GM21737 (cell line): ENCODE measurements at regions not wholly inside any gene's neighbourhood (a gene's known extent, or its start where the extent isn't known, plus 50 kb on each side); places are given as distances from the start of the nearest gene placed in this dataset.

Experiments
- ATAC-seq: cut with Tn5 transposase; IDR thresholded peaks from one replicate; pipeline ENCODE4 v1.9.1; 2021; ENCODE audit warnings: mild to moderate bottlenecking, moderate library complexity; ENCODE audit not compliant: unreplicated experiment

GRCh38 chr2:129297430-129297829 is 682.0 kb upstream of the RAB6C start:
- no peak for ATAC-seq

- ATAC-seq: no peak
Observed at GRCh38 chr2:129299338-129299737, 680.1 kb upstream of the RAB6C start.

- ATAC-seq: no peak
Observed at GRCh38 chr2:129299756-129300155, 679.7 kb upstream of the RAB6C start.

- no peak for ATAC-seq
Observed at GRCh38 chr2:129300456-129300855, 679.0 kb upstream of the RAB6C start.

- ATAC-seq: no peak
Observed at GRCh38 chr2:129301431-129301913, 678.0 kb upstream of the RAB6C start.

- ATAC-seq: no peak
Observed at GRCh38 chr2:129302106-129302505, 677.4 kb upstream of the RAB6C start.

- no peak for ATAC-seq
Observed at GRCh38 chr2:129302561-129303183, 676.8 kb upstream of the RAB6C start.

GRCh38 chr2:129314120-129314519 is 665.3 kb upstream of the RAB6C start:
- ATAC-seq: no peak

GRCh38 chr2:129318581-129319421 is 660.7 kb upstream of the RAB6C start:
- ATAC-seq: no peak

- ATAC-seq: no peak
Observed at GRCh38 chr2:129319422-129319717, 660.1 kb upstream of the RAB6C start.

GRCh38 chr2:129320288-129320687 is 659.2 kb upstream of the RAB6C start:
- ATAC-seq: no peak

- no peak for ATAC-seq
Observed at GRCh38 chr2:129324349-129324748, 655.1 kb upstream of the RAB6C start.

GRCh38 chr2:129325151-129325550 is 654.3 kb upstream of the RAB6C start:
- no peak for ATAC-seq

- no peak for ATAC-seq
Observed at GRCh38 chr2:129329574-129329973, 649.9 kb upstream of the RAB6C start.

GRCh38 chr2:129330504-129330903 is 649.0 kb upstream of the RAB6C start:
- no peak for ATAC-seq

GRCh38 chr2:129331638-129332037 is 647.8 kb upstream of the RAB6C start:
- ATAC-seq: no peak

GRCh38 chr2:129334128-129334527 is 645.3 kb upstream of the RAB6C start:
- ATAC-seq: no peak

- ATAC-seq: no peak
Observed at GRCh38 chr2:129334696-129335410, 644.6 kb upstream of the RAB6C start.

GRCh38 chr2:129336276-129336675 is 643.2 kb upstream of the RAB6C start:
- no peak for ATAC-seq

- ATAC-seq: no peak
Observed at GRCh38 chr2:129337076-129337475, 642.4 kb upstream of the RAB6C start.

GRCh38 chr2:129345540-129345939 is 633.9 kb upstream of the RAB6C start:
- no peak for ATAC-seq
